ENCODE measurements at regions not wholly inside any gene's neighbourhood (a gene's known extent, or its start where the extent isn't known, plus 50 kb on each side); places are given as distances from the start of the nearest gene placed in this dataset.

- Histone ChIP-seq H2BK5ac (ENCODE audit: low read depth, low read length) (no peak overlapping the region), H3K4ac (replicated peaks; ENCODE audit: insufficient read length, low read depth, low read length) (no peak overlapping the region), H3K23ac (ENCODE audit: insufficient read length) (no peak overlapping the region), H3K79me2 (ENCODE audit: control insufficient read depth in 1 of 2, insufficient read depth in 2 of 2, low read length in 2 of 2) (no peaks in the 10 kb centered on the region), H3K27me3 (replicated peaks in 1 of 4; ENCODE audit: control insufficient read depth in 3 of 4, extremely low read depth in 1 of 4, insufficient read depth in 3 of 4, low read length in 3 of 4) (no peaks in the 10 kb centered on the region), H3K4me2 (ENCODE audit: insufficient read depth in 1 of 2, low read depth in 2 of 2, low read length in 2 of 2) (no peak overlapping the region), H4K91ac (replicated peaks; ENCODE audit: insufficient read length, low read length) (no peak overlapping the region), H3K27ac (ENCODE audit: low read depth, low read length) (no peak overlapping the region), H3K36me3 (ENCODE audit: control insufficient read depth in 2 of 4, insufficient read depth in 4 of 4, low read length in 3 of 4) (no peaks in the 10 kb centered on the region; a peak in 1 of 8 replicates), H3K9me3 (ENCODE audit: insufficient read depth in 2 of 2, low read depth in 1 of 2, low read length in 1 of 2) (no peaks in the 10 kb centered on the region), H2AFZ (ENCODE audit: low read length) (no peak overlapping the region), H3K14ac (ENCODE audit: insufficient read length) (no peak overlapping the region), H2BK15ac (ENCODE audit: low read length) (no peak overlapping the region), H4K20me1 (replicated peaks in 1 of 2; ENCODE audit: control insufficient read depth in 1 of 2, insufficient read depth in 2 of 2, low read length in 2 of 2) (no peaks in the 10 kb centered on the region), H2AK5ac (ENCODE audit: low read depth, low read length) (no peak overlapping the region), H3K4me3 (ENCODE audit: extremely low read depth in 1 of 4, insufficient read depth in 2 of 4, low read depth in 3 of 4, low read length in 4 of 4) (no peak overlapping the region), H4K8ac (ENCODE audit: extremely low read depth, insufficient read depth, low read length) (no peak overlapping the region), H2BK12ac (ENCODE audit: low read depth, low read length) (no peak overlapping the region), H2BK120ac (replicated peaks; ENCODE audit: low read depth, low read length) (no peak overlapping the region), H3K23me2 (ENCODE audit: low read depth, low read length) (no peaks in the 10 kb centered on the region; the same call in 1 of the 2 replicates), H3K18ac (ENCODE audit: extremely low read depth, low read length) (no peak overlapping the region), H3K56ac (replicated peaks; ENCODE audit: insufficient read length, low read depth, low read length) (no peak overlapping the region), H3K4me1 (replicated peaks in 1 of 4; ENCODE audit: control insufficient read depth in 3 of 4, insufficient read depth in 4 of 4, low read length in 3 of 4) (no peaks in the 10 kb centered on the region), H3K79me1 (ENCODE audit: low read depth, low read length) (no peaks in the 10 kb centered on the region), H4K5ac (ENCODE audit: insufficient read length, low read depth, low read length) (no peak overlapping the region), H2BK20ac (ENCODE audit: low read length) (no peak overlapping the region), H3K9ac (replicated peaks in 1 of 4; ENCODE audit: extremely low read depth in 1 of 4, low read depth in 3 of 4, low read length in 3 of 4) (no peak overlapping the region)
- WGBS, 2 experiments (ENCODE audit: extremely low coverage in 1 of 2, insufficient coverage in 1 of 2, insufficient read length in 1 of 2, insufficient replicate concordance in 2 of 2, low coverage in 1 of 2, low lambda C conversion rate in 2 of 2, missing lambda C conversion rate in 1 of 2): 100% methylated on average over 2 of the region's 2 CpGs; no CpG with 5 or more reads in 1 of the 2 experiments
- FAIRE-seq: no peak
- POLR2A ChIA-PET (ENCODE audit: partially characterized antibody): no interaction called here
- CTCF ChIA-PET (ENCODE audit: partially characterized antibody): no interaction called here
- no peak for DNase-seq (ENCODE audit: low read depth in 1 of 2, low spot score in 2 of 2)
- TF ChIP-seq KDM1A (IDR thresholded peaks at IDR 0.05; ENCODE audit: borderline replicate concordance, low read length) (no peak), CHD2 (IDR thresholded peaks at IDR 0.05; ENCODE audit: low read length) (no peak), HDAC2 (IDR thresholded peaks at IDR 0.05; ENCODE audit: borderline replicate concordance in 1 of 2, low read depth in 2 of 2, low read length in 2 of 2) (no peak), POLR2A (IDR thresholded peaks at IDR 0.05; ENCODE audit: control extremely low read depth in 1 of 2, low read depth in 2 of 2, low read length in 2 of 2) (no peak), FOSL1 (IDR thresholded peaks at IDR 0.05; ENCODE audit: insufficient read depth, low read depth, low read length) (no peak), RFX5 (IDR thresholded peaks at IDR 0.05; ENCODE audit: borderline replicate concordance, low read depth, low read length) (no peak), SUZ12 (IDR thresholded peaks at IDR 0.05; ENCODE audit: low read length) (no peak), JUND (IDR thresholded peaks at IDR 0.05; ENCODE audit: low read length) (no peak), MAFK (IDR thresholded peaks at IDR 0.05; ENCODE audit: low read depth, low read length) (no peak), CBX8 (IDR thresholded peaks at IDR 0.05; ENCODE audit: borderline replicate concordance, low read depth, low read length) (no peak), POLR2AphosphoS5 (IDR thresholded peaks at IDR 0.05; ENCODE audit: low read depth, low read length) (no peak), SIN3A (conservative IDR thresholded peaks at IDR 0.05 in 1 of 2, IDR thresholded peaks at IDR 0.05 in 1 of 2; ENCODE audit: low read depth in 1 of 2, low read length in 2 of 2) (no peak), PHF8 (conservative IDR thresholded peaks at IDR 0.05; ENCODE audit: low read depth, low read length) (no peak), BACH1 (IDR thresholded peaks at IDR 0.05; ENCODE audit: low read length) (no peak)
- TF ChIP-seq, protein P1, sequence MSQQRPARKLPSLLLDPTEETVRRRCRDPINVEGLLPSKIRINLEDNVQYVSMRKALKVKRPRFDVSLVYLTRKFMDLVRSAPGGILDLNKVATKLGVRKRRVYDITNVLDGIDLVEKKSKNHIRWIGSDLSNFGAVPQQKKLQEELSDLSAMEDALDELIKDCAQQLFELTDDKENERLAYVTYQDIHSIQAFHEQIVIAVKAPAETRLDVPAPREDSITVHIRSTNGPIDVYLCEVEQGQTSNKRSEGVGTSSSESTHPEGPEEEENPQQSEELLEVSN (IDR thresholded peaks at IDR 0.05): no peak
These were observed 480.7 kb downstream of the TFEC start for GRCh38 chr7:115549910-115550309.
